BJ (cell line): ENCODE measurements at regions not wholly inside any gene's neighbourhood (a gene's known extent, or its start where the extent isn't known, plus 50 kb on each side); places are given as distances from the start of the nearest gene placed in this dataset.

Experiments
- CTCF ChIA-PET: fragments of 350-600 bp; formaldehyde crosslinking; extraction: SDS; loops from one replicate; lab custom pipeline; 2021; ENCODE audit warnings: antibody characterized with exemption, inconsistent platforms; lab: Yijun Ruan, JAX
- POLR2A ChIA-PET: fragments of 300-600 bp; sonication (Branson Sonifier 250); formaldehyde crosslinking; extraction: SDS; loops from one replicate; lab custom pipeline; 2021; ENCODE audit warnings: antibody characterized with exemption; lab: Charles Lee
- DNase-seq: peaks from one replicate; pipeline ENCODE4 v3.0.0-alpha.2; 2011; ENCODE audit warnings: low read depth
- H3K27me3 ChIP-seq: 2 replicates; pipeline ENCODE4 v1.6.0; 2011; ENCODE audit warnings: low read length; ENCODE audit not compliant: control insufficient read depth, insufficient read depth
- H3K36me3 ChIP-seq: 2 replicates; pipeline ENCODE4 v1.5.1; 2011; ENCODE audit warnings: low read length; ENCODE audit not compliant: control insufficient read depth, insufficient read depth
- H3K4me3 ChIP-seq: 2 replicates; pipeline ENCODE4 v1.5.1; 2011; ENCODE audit warnings: low read depth, mild to moderate bottlenecking, control low read depth, low read length
- CTCF ChIP-seq: IDR thresholded peaks from 2 replicates; pipeline ENCODE4 v1.5.1; 2011; ENCODE audit warnings: low read depth, mild to moderate bottlenecking, control low read depth, inconsistent platforms, low read length, moderate library complexity; ENCODE audit not compliant: insufficient read depth

GRCh38 chr4:62209757-62210485, 1009.8 kb downstream of the ADGRL3 start:
- CTCF ChIA-PET: no interaction called here
- TF ChIP-seq CTCF: no peak

GRCh38 chr4:62208921-62209320, 1008.8 kb downstream of the ADGRL3 start:
- ChIA-PET CTCF (no interaction called here), POLR2A (no interaction called here)
- Histone ChIP-seq H3K36me3 (no peaks in the 10 kb centered on the region), H3K4me3 (no peak overlapping the region), H3K27me3 (no peaks in the 10 kb centered on the region)
- no peak for DNase-seq
- no peak for TF ChIP-seq CTCF

More at GRCh38 chr4:62209757-62210485, 1009.8 kb downstream of the ADGRL3 start:
- DNase-seq: no peak
- POLR2A ChIA-PET: no interaction called here
- H3K36me3 ChIP-seq: no peaks in the 10 kb centered on the region
- H3K27me3 ChIP-seq: no peaks in the 10 kb centered on the region
- H3K4me3 ChIP-seq: no peak overlapping the region

- Histone ChIP-seq H3K4me3 (no peak overlapping the region), H3K27me3 (no peaks in the 10 kb centered on the region), H3K36me3 (no peaks in the 10 kb centered on the region)
- no peak for TF ChIP-seq CTCF
- DNase-seq: no peak
- CTCF ChIA-PET: interaction anchor here (0.6 kb wide), 1 partner anchor 103 kb away, joined by 3 read pairs; no protein-coding TSS in a partner anchor
- POLR2A ChIA-PET: no interaction called here
Measured at GRCh38 chr4:62204136-62204535, 1004.0 kb downstream of the ADGRL3 start.

GRCh38 chr4:62199291-62199810, 999.2 kb downstream of the ADGRL3 start:
- CTCF ChIA-PET: no interaction called here

More at GRCh38 chr4:62199291-62199810, 999.2 kb downstream of the ADGRL3 start:
- DNase-seq: no peak
- Histone ChIP-seq H3K36me3 (no peaks in the 10 kb centered on the region), H3K4me3 (no peak overlapping the region), H3K27me3 (no peaks in the 10 kb centered on the region)
- TF ChIP-seq CTCF: no peak
- POLR2A ChIA-PET: no interaction called here
